Thymus (tissue), 11 donors: ENCODE measurements at regions not wholly inside any gene's neighbourhood (a gene's known extent, or its start where the extent isn't known, plus 50 kb on each side); places are given as distances from the start of the nearest gene placed in this dataset.

ENCODE experiments used
- DNase-seq, 9 donors: peaks; one replicate each; pipeline ENCODE4 v3.0.0-alpha.2; 2013; ENCODE audit warnings: low spot score in 9 of 9, low read depth in 6 of 9, missing footprints in 1 of 9
- H3K27ac ChIP-seq, 2 donors: one replicate each; pipeline ENCODE4 v1.5.1; 2013; ENCODE audit warnings: control low read depth in 1 of 2, low read depth in 1 of 2, low read length in 1 of 2, mild to moderate bottlenecking in 1 of 2, moderate library complexity in 1 of 2
- H3K27me3 ChIP-seq, 2 donors: one replicate each; pipeline ENCODE4 v1.5.1; 2013; ENCODE audit warnings: low read length in 1 of 2; ENCODE audit not compliant: control insufficient read depth in 2 of 2, insufficient read depth in 1 of 2
- H3K36me3 ChIP-seq, 2 donors: one replicate each; pipeline ENCODE4 v1.5.1; 2013; ENCODE audit warnings: low read length in 1 of 2, mild to moderate bottlenecking in 1 of 2, moderate library complexity in 1 of 2; ENCODE audit not compliant: control insufficient read depth in 2 of 2, insufficient read depth in 2 of 2
- H3K4me1 ChIP-seq, 2 donors: one replicate each; pipeline ENCODE4 v1.5.1; 2013; ENCODE audit warnings: low read length in 2 of 2; ENCODE audit not compliant: control insufficient read depth in 2 of 2, insufficient read depth in 2 of 2
- H3K4me3 ChIP-seq, 2 donors: one replicate each; pipeline ENCODE4 v1.5.1; 2013; ENCODE audit warnings: low read length in 2 of 2, control low read depth in 1 of 2, mild to moderate bottlenecking in 1 of 2
- H3K9me3 ChIP-seq, 2 donors: one replicate each; pipeline ENCODE4 v1.5.1; 2013; ENCODE audit warnings: low read length in 1 of 2, mild to moderate bottlenecking in 1 of 2; ENCODE audit not compliant: control insufficient read depth in 2 of 2, insufficient read depth in 1 of 2
- whole genome bisulfite sequencing: extraction: QIAGEN DNeasy Blood & Tissue Kit; methylation state at CpG from one replicate; pipeline ENCODE4 v1.1.7; 2013; 5-methylcytosine and 5-hydroxymethylcytosine counted together
- donor health status: healthy.

DNA sequence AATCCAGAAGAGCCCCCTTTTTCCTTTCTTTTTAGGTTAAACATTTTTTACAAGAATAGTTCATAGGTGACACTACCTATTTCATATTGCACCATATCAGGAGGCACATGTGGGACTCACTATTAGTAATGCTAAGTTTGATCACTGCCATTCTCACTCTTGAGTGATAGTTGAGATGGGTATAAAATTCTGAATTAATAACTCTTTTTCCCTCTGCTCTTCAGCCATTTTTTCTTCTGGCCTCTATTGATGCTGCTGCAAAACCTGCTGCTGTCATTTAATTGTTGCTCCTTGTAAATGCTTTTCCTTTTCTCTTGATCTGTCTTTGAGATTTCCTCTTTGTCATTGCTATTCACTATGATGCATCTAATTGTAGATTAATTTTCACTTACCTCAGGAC, 482.0 kb downstream of the MID1IP1 start:
- Histone ChIP-seq H3K27me3 (no peaks in the 10 kb centered on the region), H3K4me3 (no peak overlapping the region), H3K4me1 (no peaks in the 10 kb centered on the region), H3K27ac (no peak overlapping the region), H3K36me3 (no peaks in the 10 kb centered on the region), H3K9me3 (peaks cover 0 to 4% of the 10 kb centered on the region in 2 donors)
- no peak for DNase-seq

GRCh38 chrX:39288592-39288991, 487.3 kb downstream of the MID1IP1 start:
- H3K27ac ChIP-seq: no peak overlapping the region
- no peaks in the 10 kb centered on the region for H3K36me3 ChIP-seq
- no peaks in the 10 kb centered on the region for H3K9me3 ChIP-seq
- DNase-seq: no peak
- WGBS: 100% methylated on average over 3 of the region's 3 CpGs
- H3K27me3 ChIP-seq: no peaks in the 10 kb centered on the region
- no peaks in the 10 kb centered on the region for H3K4me1 ChIP-seq
- H3K4me3 ChIP-seq: no peak overlapping the region

GRCh38 chrX:39289827-39290226, 488.6 kb downstream of the MID1IP1 start:
- H3K36me3 ChIP-seq: no peaks in the 10 kb centered on the region

DNA sequence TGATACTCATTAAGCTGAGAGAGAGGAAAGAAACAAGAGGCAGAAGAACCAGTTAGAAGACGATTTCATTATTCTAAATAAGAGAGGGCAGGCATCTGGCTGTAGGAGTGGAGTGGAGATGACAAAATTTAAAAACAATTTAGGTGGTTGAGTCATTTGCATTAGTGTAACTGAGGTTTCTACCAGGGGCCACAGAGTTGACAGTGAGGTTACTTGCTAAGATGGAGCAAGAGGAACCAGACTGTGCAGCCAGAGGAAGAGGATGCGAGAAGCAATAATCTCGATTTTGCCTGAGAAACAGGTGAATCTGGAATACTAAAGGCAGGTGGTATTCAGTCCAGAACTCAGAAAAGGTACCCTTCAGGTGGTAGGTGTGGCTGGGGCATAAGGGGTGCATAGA, 491.9 kb downstream of the MID1IP1 start:
- no peak for DNase-seq
- Histone ChIP-seq H3K36me3 (no peaks in the 10 kb centered on the region), H3K27me3 (no peaks in the 10 kb centered on the region), H3K9me3 (no peaks in the 10 kb centered on the region), H3K4me3 (no peak overlapping the region), H3K27ac (no peak overlapping the region), H3K4me1 (no peaks in the 10 kb centered on the region)
- WGBS: 95% methylated on average over 3 of the region's 3 CpGs

More at GRCh38 chrX:39289827-39290226, 488.6 kb downstream of the MID1IP1 start:
- H3K4me3 ChIP-seq: no peak overlapping the region
- no peak for DNase-seq
- WGBS: 96% methylated on average over 4 of the region's 4 CpGs
- H3K27ac ChIP-seq: no peak overlapping the region
- no peaks in the 10 kb centered on the region for H3K9me3 ChIP-seq
- H3K27me3 ChIP-seq: no peaks in the 10 kb centered on the region
- H3K4me1 ChIP-seq: no peaks in the 10 kb centered on the region

DNA sequence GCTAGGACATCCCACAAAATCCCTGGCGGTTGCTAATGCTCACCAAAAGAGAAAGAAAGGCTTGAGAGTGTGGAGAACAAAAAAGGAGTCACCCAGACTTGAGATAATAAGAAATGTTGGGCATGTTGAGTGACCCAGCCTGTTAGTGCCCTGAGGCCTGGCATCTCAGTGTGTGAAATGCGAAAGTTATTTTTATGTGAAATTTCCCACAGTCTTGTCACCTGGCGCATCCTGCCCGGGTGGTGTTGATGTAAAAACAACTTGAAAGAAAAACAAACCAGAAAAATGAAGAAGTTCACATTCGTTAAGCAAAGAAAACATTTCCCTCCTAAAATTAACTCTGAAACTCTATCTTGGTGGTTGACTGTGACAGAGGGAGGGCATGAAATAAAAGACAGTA, 495.2 kb downstream of the MID1IP1 start:
- H3K4me1 ChIP-seq: no peaks in the 10 kb centered on the region
- no peaks in the 10 kb centered on the region for H3K9me3 ChIP-seq
- 42% methylated on average over 5 of the region's 5 CpGs for WGBS
- no peak for DNase-seq
- no peak overlapping the region for H3K27ac ChIP-seq
- H3K36me3 ChIP-seq: no peaks in the 10 kb centered on the region
- H3K27me3 ChIP-seq: no peaks in the 10 kb centered on the region
- no peak overlapping the region for H3K4me3 ChIP-seq

DNA sequence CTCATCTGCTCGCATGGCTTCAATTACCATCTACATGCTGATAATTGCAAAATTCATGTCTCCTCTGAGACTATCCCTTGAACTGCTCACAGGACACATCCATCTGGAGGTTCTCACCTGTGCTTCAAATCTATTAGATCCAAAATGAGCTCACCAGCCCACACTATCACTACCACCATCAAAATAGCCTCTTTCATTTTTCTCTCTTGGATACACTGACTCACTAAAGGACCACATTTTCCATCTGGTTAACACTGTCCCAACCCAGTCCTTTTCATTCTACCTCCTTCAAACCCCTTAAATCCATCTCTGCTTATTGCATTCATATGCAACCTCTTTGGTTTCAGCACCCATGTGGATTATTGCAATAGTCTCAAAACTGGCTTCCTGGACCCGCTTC, 497.6 kb downstream of the MID1IP1 start:
- no peaks in the 10 kb centered on the region for H3K27me3 ChIP-seq
- WGBS: 100% methylated on average over 2 of the region's 2 CpGs
- H3K27ac ChIP-seq: no peak overlapping the region
- H3K9me3 ChIP-seq: peaks cover 0 to 11% of the 10 kb centered on the region in 2 donors
- H3K4me1 ChIP-seq: no peaks in the 10 kb centered on the region
- H3K4me3 ChIP-seq: no peak overlapping the region
- DNase-seq: no peak
- no peaks in the 10 kb centered on the region for H3K36me3 ChIP-seq

GRCh38 chrX:39299615-39300014, 498.4 kb downstream of the MID1IP1 start:
- Histone ChIP-seq H3K27me3 (no peaks in the 10 kb centered on the region), H3K36me3 (no peaks in the 10 kb centered on the region), H3K4me1 (no peaks in the 10 kb centered on the region), H3K9me3 (peaks cover 0 to 11% of the 10 kb centered on the region in 2 donors), H3K27ac (no peak overlapping the region), H3K4me3 (no peak overlapping the region)
- WGBS: 97% methylated on average over 2 of the region's 2 CpGs
- DNase-seq: no peak

DNA sequence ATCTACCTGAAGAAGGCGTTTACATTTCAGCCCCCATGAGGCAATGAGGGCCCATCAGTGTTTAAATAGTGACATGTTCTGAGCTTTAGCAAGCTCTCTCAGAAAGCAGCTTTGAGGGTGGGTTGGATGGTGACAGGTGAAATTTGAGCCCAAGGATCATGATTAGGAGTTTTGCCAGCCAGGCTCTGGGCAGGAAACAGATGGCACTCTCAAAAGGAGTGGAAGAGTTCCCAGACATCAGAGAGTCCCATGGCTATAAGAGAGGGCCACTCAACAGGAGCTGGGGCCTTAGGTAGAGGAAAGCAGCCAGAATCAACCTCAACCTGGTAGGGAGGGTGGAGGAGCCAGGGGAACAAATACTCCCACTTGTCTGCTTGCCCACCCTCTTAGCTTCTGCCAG, 499.8 kb downstream of the MID1IP1 start:
- Histone ChIP-seq H3K4me1 (no peaks in the 10 kb centered on the region), H3K4me3 (no peak overlapping the region), H3K9me3 (peaks cover 0 to 11% of the 10 kb centered on the region in 2 donors), H3K27ac (no peak overlapping the region), H3K36me3 (no peaks in the 10 kb centered on the region), H3K27me3 (no peaks in the 10 kb centered on the region)
- 93% methylated on average over 1 of the region's 1 CpG for WGBS
- no peak for DNase-seq

- Histone ChIP-seq H3K27ac (no peak overlapping the region), H3K4me3 (no peak overlapping the region), H3K27me3 (no peaks in the 10 kb centered on the region), H3K36me3 (no peaks in the 10 kb centered on the region), H3K9me3 (peaks cover 0 to 11% of the 10 kb centered on the region in 2 donors), H3K4me1 (no peaks in the 10 kb centered on the region)
- DNase-seq: no peak
- 96% methylated on average over 1 of the region's 1 CpG for WGBS
Measured at GRCh38 chrX:39302838-39303237, 501.6 kb downstream of the MID1IP1 start.

DNA sequence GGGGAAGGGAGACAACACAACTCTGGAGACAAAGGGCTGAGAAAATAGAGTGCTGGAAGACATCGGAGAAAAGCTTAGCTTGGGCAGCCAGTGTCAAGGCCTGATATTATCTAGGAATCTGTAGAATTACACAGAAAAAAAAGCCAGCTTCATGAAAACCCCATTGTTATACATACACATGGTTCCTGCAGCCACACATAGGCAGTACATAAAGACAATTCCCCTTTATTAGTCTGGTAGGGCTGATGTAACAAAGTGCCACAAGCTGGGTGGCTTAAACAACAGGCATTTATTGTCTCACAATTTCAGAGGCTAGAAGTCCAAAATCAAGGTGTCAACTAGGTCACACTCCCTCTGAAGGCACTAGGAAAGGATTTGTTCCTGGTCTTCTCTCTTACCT, 503.5 kb downstream of the MID1IP1 start:
- DNase-seq: no peak

More for the DNA sequence above, 503.5 kb downstream of the MID1IP1 start:
- no peaks in the 10 kb centered on the region for H3K36me3 ChIP-seq
- no peak overlapping the region for H3K4me3 ChIP-seq
- no peak overlapping the region for H3K27ac ChIP-seq
- peaks cover 0 to 11% of the 10 kb centered on the region in 2 donors for H3K9me3 ChIP-seq
- peaks cover 5 to 15% of the 10 kb centered on the region in 2 donors for H3K4me1 ChIP-seq
- WGBS: 95% methylated on average over 1 of the region's 1 CpG
- no peaks in the 10 kb centered on the region for H3K27me3 ChIP-seq
